ENCODE measurements at regions not wholly inside any gene's neighbourhood (a gene's known extent, or its start where the extent isn't known, plus 50 kb on each side); places are given as distances from the start of the nearest gene placed in this dataset.

DNA sequence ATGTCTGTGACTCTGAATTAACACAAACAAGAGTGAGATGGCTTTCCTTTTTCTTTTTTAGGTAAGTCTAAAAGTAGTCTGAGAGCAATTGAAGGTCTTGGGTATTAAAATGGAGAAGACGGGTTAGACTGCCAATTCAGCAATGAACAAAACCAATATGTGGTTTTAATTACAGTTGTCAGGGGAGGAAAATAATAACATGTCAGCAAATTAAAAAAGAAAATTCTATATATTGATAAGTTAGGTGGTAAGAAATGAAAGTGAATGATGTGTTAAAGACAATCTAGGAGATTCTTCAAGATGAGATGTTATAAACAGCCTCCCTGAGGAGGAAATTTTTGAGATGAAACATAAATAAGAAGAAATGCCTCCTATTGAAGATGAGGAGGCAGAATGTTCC lies 150.6 kb upstream of the HSF2 start:
- no peaks in the 10 kb centered on the region for H3K36me3 ChIP-seq
- no peak overlapping the region for H3K27ac ChIP-seq
- H3K9me3 ChIP-seq: peaks cover 0 to 19% (median 0%) of the 10 kb centered on the region in 4 donors
- 38 to 57% methylated on average over 1 of the region's 1 CpG for WGBS, 2 donors
- H3K4me1 ChIP-seq: no peaks in the 10 kb centered on the region
- no peak for TF ChIP-seq POLR2A (IDR thresholded peaks at IDR 0.05)
- TF ChIP-seq EP300 (IDR thresholded peaks at IDR 0.05): no peak
- TF ChIP-seq, protein P1, sequence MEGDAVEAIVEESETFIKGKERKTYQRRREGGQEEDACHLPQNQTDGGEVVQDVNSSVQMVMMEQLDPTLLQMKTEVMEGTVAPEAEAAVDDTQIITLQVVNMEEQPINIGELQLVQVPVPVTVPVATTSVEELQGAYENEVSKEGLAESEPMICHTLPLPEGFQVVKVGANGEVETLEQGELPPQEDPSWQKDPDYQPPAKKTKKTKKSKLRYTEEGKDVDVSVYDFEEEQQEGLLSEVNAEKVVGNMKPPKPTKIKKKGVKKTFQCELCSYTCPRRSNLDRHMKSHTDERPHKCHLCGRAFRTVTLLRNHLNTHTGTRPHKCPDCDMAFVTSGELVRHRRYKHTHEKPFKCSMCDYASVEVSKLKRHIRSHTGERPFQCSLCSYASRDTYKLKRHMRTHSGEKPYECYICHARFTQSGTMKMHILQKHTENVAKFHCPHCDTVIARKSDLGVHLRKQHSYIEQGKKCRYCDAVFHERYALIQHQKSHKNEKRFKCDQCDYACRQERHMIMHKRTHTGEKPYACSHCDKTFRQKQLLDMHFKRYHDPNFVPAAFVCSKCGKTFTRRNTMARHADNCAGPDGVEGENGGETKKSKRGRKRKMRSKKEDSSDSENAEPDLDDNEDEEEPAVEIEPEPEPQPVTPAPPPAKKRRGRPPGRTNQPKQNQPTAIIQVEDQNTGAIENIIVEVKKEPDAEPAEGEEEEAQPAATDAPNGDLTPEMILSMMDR (IDR thresholded peaks at IDR 0.05): no peak
- H3K4me3 ChIP-seq: no peak overlapping the region
- DNase-seq (ENCODE audit: low spot score in 2 of 2): no peak
- H3K27me3 ChIP-seq: no peaks in the 10 kb centered on the region

DNA sequence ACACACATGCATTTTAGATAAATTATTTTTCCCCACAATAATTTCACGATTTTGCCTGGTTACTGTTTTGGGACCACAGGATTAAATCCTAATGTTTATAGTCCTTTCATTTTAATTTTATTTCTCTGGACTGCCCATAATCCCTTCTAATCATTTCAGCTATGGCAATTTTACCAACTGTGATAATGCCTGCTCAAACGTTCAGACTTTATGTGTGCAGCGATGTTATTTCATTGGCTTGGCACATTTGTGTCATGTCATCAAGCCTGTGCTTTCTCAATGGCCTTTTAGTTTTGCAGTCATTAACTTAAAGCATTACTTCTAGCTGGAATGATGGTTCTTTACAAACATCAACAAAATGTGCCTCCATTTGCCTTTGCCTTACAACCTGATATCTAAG lies 140.6 kb upstream of the HSF2 start:
- H3K4me1 ChIP-seq: no peaks in the 10 kb centered on the region
- H3K36me3 ChIP-seq: no peaks in the 10 kb centered on the region
- H3K27ac ChIP-seq: no peak overlapping the region
- TF ChIP-seq EP300 (IDR thresholded peaks at IDR 0.05) (no peak), POLR2A (IDR thresholded peaks at IDR 0.05) (no peak)
- TF ChIP-seq, protein P1 (IDR thresholded peaks at IDR 0.05): no peak
- DNase-seq (ENCODE audit: low spot score in 2 of 2): no peak
- whole genome bisulfite sequencing, 2 donors: 76 to 85% methylated on average over 3 of the region's 3 CpGs
- no peaks in the 10 kb centered on the region for H3K27me3 ChIP-seq
- H3K4me3 ChIP-seq: no peak overlapping the region
- H3K9me3 ChIP-seq: no peaks in the 10 kb centered on the region

DNA sequence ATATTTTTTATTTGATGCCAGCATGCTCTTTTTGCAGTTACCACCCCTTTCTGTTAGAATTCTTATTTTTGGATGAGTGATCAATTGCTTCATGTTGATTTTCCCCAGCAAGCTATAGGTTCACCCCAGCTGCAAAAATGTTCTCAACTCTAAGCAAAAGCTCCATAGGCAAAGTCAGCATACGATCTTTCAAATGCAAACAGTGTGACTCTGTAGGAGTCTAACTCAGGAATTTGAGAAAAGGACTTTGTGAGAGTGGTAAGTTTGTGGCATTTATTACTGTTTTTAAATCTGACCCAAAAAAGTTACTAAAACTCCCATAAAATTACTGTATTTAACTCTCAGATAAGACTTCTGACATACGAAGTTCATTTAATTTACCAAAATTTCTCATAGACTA lies 134.9 kb upstream of the HSF2 start:
- Histone ChIP-seq H3K9me3 (peaks cover 0 to 15% (median 0%) of the 10 kb centered on the region in 4 donors), H3K36me3 (no peaks in the 10 kb centered on the region), H3K4me1 (no peaks in the 10 kb centered on the region), H3K4me3 (no peak overlapping the region), H3K27ac (no peak overlapping the region), H3K27me3 (no peaks in the 10 kb centered on the region)
- 53 to 59% methylated on average over 2 of the region's 2 CpGs for WGBS, 2 donors
- DNase-seq (ENCODE audit: low spot score in 2 of 2): no peak
- no peak for TF ChIP-seq EP300 (IDR thresholded peaks at IDR 0.05)
- TF ChIP-seq, protein P1 (IDR thresholded peaks at IDR 0.05): no peak
- TF ChIP-seq POLR2A (IDR thresholded peaks at IDR 0.05): no peak

DNA sequence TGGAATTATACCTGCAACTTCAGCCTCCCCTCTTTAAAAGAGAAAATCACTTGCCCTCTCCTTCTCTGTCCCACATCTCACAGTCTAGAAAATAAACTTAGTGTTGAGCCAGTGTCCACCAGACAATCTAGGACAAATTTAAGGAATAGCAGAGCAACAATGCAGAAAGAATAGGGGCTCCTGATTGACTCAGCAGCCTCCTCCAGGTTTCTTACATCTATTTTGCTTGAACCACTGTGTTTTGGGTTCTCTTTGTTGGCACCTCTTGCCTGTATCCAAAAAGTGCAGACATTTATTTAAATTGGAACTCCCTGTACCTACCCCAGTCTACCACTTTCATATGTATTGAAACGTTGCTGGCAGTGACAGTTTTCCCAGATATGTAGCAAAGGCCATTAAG lies 133.7 kb upstream of the HSF2 start:
- 52 to 64% methylated on average over 1 of the region's 1 CpG for WGBS, 2 donors
- no peak for TF ChIP-seq POLR2A (IDR thresholded peaks at IDR 0.05)
- no peak for TF ChIP-seq EP300 (IDR thresholded peaks at IDR 0.05)
- TF ChIP-seq, protein P1 (IDR thresholded peaks at IDR 0.05): no peak
- no peak overlapping the region for H3K4me3 ChIP-seq
- H3K36me3 ChIP-seq: no peaks in the 10 kb centered on the region
- no peaks in the 10 kb centered on the region for H3K4me1 ChIP-seq
- H3K27ac ChIP-seq: no peak overlapping the region
- H3K27me3 ChIP-seq: no peaks in the 10 kb centered on the region
- no peak for DNase-seq (ENCODE audit: low spot score in 2 of 2)
- H3K9me3 ChIP-seq: peaks cover 0 to 15% (median 0%) of the 10 kb centered on the region in 4 donors

DNA sequence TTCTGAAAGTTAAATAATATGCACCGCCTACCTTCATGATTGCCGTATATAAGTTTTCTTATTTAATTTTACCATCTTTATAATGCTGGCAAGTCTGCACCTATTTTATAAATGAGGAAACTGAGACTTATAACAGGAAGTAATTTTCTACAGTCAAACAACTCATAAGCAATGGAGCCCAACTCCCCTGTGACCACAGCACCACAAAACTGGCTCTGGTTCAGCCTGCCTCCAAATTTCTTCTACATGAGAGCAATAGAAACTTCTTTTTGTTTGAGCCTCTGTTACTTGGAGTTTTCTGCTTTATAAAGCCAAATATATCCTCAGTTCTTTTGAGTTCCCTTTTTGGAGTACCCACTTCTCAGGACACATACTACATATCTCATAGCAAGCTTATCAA lies 131.1 kb upstream of the HSF2 start:
- no peak overlapping the region for H3K4me3 ChIP-seq
- peaks cover 0 to 15% (median 0%) of the 10 kb centered on the region in 4 donors for H3K9me3 ChIP-seq
- H3K36me3 ChIP-seq: no peaks in the 10 kb centered on the region
- WGBS, 2 donors: 92 to 98% methylated on average over 2 of the region's 2 CpGs
- H3K4me1 ChIP-seq: no peaks in the 10 kb centered on the region
- H3K27me3 ChIP-seq: no peaks in the 10 kb centered on the region
- DNase-seq (ENCODE audit: low spot score in 2 of 2): no peak
- TF ChIP-seq POLR2A (IDR thresholded peaks at IDR 0.05): no peak
- TF ChIP-seq EP300 (IDR thresholded peaks at IDR 0.05): no peak
- TF ChIP-seq, protein P1 (IDR thresholded peaks at IDR 0.05): no peak
- H3K27ac ChIP-seq: no peak overlapping the region

Data from tibial nerve (tissue), 4 donors.